Neural crest cell (in vitro differentiated cells): ENCODE measurements at regions not wholly inside any gene's neighbourhood (a gene's known extent, or its start where the extent isn't known, plus 50 kb on each side); places are given as distances from the start of the nearest gene placed in this dataset.

Source experiments
- DNase-seq: peaks from one replicate; pipeline ENCODE4 v3.0.0; 2021; ENCODE audit warnings: low read depth, mixed read lengths, low spot score
- H3K27ac Mint-ChIP-seq: one replicate; pipeline ENCODE4 v1.8.0; 2021; ENCODE audit warnings: mild to moderate bottlenecking, mixed read lengths; ENCODE audit not compliant: unreplicated experiment
- H3K27me3 Mint-ChIP-seq: 2 replicates; pipeline ENCODE4 v1.8.0; 2021; ENCODE audit warnings: low read depth, mild to moderate bottlenecking, mixed read lengths
- H3K36me3 Mint-ChIP-seq: 2 replicates; pipeline ENCODE4 v1.8.0; 2021; ENCODE audit warnings: low read depth, mild to moderate bottlenecking, mixed read lengths
- H3K4me1 Mint-ChIP-seq: 2 replicates; pipeline ENCODE4 v1.8.0; 2021; ENCODE audit warnings: mixed read lengths
- H3K4me3 Mint-ChIP-seq: one replicate; pipeline ENCODE4 v1.8.0; 2021; ENCODE audit warnings: mild to moderate bottlenecking, mixed read lengths
- H3K9me3 Mint-ChIP-seq: 2 replicates; pipeline ENCODE4 v1.8.0; 2021; ENCODE audit warnings: mixed read lengths
- CTCF ChIP-seq: fragments of 200-600 bp; sonication (generic); conservative IDR thresholded peaks from 2 replicates; pipeline ENCODE4 v1.5.0; 2021; ENCODE audit warnings: antibody characterized with exemption, mild to moderate bottlenecking

- Mint-ChIP-seq H3K4me3 (no peak overlapping the region), H3K4me1 (no peaks in the 10 kb centered on the region), H3K9me3 (no peaks in the 10 kb centered on the region), H3K36me3 (no peaks in the 10 kb centered on the region), H3K27me3 (peaks cover 33% of the 10 kb centered on the region), H3K27ac (no peak overlapping the region)
- no peak for TF ChIP-seq CTCF
- no peak for DNase-seq
Observed at GRCh38 chr19:13600802-13601201, 94.5 kb upstream of the CACNA1A start.

DNA sequence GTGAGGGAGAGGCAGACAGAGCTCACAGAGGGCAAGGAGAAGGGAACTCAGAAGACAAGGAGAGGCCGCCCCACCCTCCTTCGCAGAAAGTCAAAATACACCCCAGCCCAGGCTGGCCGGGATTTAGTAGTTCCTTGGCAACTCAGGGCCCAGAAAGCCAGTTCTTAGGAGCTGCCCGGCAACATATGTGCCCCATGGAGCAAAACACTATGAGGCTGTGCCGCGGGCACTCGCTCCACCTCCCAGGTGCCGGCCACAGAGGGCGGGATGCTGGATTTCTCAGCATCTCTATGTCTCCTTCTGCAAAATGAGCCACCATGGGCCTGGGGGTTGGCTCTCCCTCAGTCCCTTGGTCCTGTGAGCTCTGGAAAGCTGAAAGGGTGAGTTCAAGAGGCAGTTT lies 93.8 kb upstream of the CACNA1A start:
- no peaks in the 10 kb centered on the region for H3K9me3 Mint-ChIP-seq
- no peak for DNase-seq
- H3K27me3 Mint-ChIP-seq = peaks cover 31% of the 10 kb centered on the region
- no peaks in the 10 kb centered on the region for H3K4me1 Mint-ChIP-seq
- H3K27ac Mint-ChIP-seq = no peak overlapping the region
- no peaks in the 10 kb centered on the region for H3K36me3 Mint-ChIP-seq
- H3K4me3 Mint-ChIP-seq = no peak overlapping the region
- no peak for TF ChIP-seq CTCF

GRCh38 chr19:13599681-13600080 lies 93.4 kb upstream of the CACNA1A start:
- TF ChIP-seq CTCF = no peak
- H3K27ac Mint-ChIP-seq = no peak overlapping the region
- no peaks in the 10 kb centered on the region for H3K36me3 Mint-ChIP-seq
- DNase-seq = no peak
- H3K4me3 Mint-ChIP-seq = no peak overlapping the region
- peaks cover 29% of the 10 kb centered on the region for H3K27me3 Mint-ChIP-seq
- no peaks in the 10 kb centered on the region for H3K9me3 Mint-ChIP-seq
- H3K4me1 Mint-ChIP-seq = no peaks in the 10 kb centered on the region

GRCh38 chr19:13598098-13598497 lies 91.8 kb upstream of the CACNA1A start:
- Mint-ChIP-seq H3K36me3 (no peaks in the 10 kb centered on the region), H3K4me1 (no peaks in the 10 kb centered on the region), H3K9me3 (no peaks in the 10 kb centered on the region), H3K4me3 (no peak overlapping the region), H3K27ac (no peak overlapping the region), H3K27me3 (peaks cover 25% of the 10 kb centered on the region)
- TF ChIP-seq CTCF = no peak
- no peak for DNase-seq

DNA sequence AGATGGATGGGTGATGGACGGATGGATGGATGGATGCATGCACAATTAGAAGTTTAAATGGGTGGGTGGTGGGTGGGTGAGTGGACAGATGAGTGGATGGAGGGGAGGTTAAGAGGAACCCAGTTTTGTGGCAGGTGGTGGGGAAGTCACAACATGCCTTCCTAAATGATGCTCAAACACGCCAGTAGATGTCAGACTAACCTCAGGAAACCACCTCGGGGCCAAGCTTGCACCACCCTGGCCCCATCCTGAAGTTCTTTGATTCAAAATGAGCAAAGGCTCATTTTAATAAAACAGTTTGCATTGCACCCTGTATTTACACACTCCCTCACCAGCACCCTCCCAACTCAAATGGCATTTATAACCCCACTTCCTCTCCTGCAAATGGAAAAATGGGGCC lies 91.4 kb upstream of the CACNA1A start:
- Mint-ChIP-seq H3K4me1 (no peaks in the 10 kb centered on the region), H3K27me3 (peaks cover 26% of the 10 kb centered on the region), H3K27ac (no peak overlapping the region), H3K36me3 (no peaks in the 10 kb centered on the region), H3K4me3 (no peak overlapping the region), H3K9me3 (no peaks in the 10 kb centered on the region)
- DNase-seq = peak; percentile 36
- TF ChIP-seq CTCF = peak; percentile 88
